Activated naive CD8-positive, alpha-beta T cell treated with anti-CD3 and anti-CD28 coated beads, Interleukin-2, amount 50 U/mL, for 24 hours (primary cell): ENCODE measurements at regions not wholly inside any gene's neighbourhood (a gene's known extent, or its start where the extent isn't known, plus 50 kb on each side); places are given as distances from the start of the nearest gene placed in this dataset.
"Not testable (repeated sequence)": the region's sequence is repeated elsewhere in the genome, so short reads cannot be mapped to it uniquely, and the experiment has no call there.

Experiments
- ATAC-seq: fragments of 150-1000 bp; cut with Tn5 transposase; one replicate; pipeline ENCODE4 v1.10.0; 2021
- DNase-seq: peaks from one replicate; pipeline ENCODE4 v3.0.0; 2021
- H3K27ac Mint-ChIP-seq: one replicate; pipeline ENCODE4 v1.8.0; 2021; ENCODE audit warnings: mild to moderate bottlenecking, mixed read lengths
- H3K27me3 Mint-ChIP-seq: one replicate; pipeline ENCODE4 v1.8.0; 2021; ENCODE audit warnings: mixed read lengths
- H3K36me3 Mint-ChIP-seq: one replicate; pipeline ENCODE4 v1.8.0; 2021; ENCODE audit warnings: low read depth, mixed read lengths
- H3K4me1 Mint-ChIP-seq: one replicate; pipeline ENCODE4 v1.8.0; 2021; ENCODE audit warnings: mixed read lengths
- H3K4me3 Mint-ChIP-seq: one replicate; pipeline ENCODE4 v1.8.0; 2021; ENCODE audit warnings: mild to moderate bottlenecking, moderate library complexity, mixed read lengths
- H3K9me3 Mint-ChIP-seq: one replicate; pipeline ENCODE4 v1.8.0; 2021; ENCODE audit warnings: mixed read lengths

GRCh38 chr6:144510859-144511258, 225.7 kb downstream of the UTRN start:
- no peak for DNase-seq
- H3K9me3 Mint-ChIP-seq: peaks cover 5% of the 10 kb centered on the region
- H3K36me3 Mint-ChIP-seq: peaks cover 30% of the 10 kb centered on the region
- H3K4me3 Mint-ChIP-seq: no peak overlapping the region
- H3K27ac Mint-ChIP-seq: no peak overlapping the region
- H3K27me3 Mint-ChIP-seq: no peaks in the 10 kb centered on the region
- peaks cover 2% of the 10 kb centered on the region for H3K4me1 Mint-ChIP-seq
- ATAC-seq: no peak

GRCh38 chr6:144515761-144516160, 230.6 kb downstream of the UTRN start:
- Mint-ChIP-seq H3K4me1 (no peaks in the 10 kb centered on the region), H3K4me3 (no peak overlapping the region), H3K36me3 (peaks cover 17% of the 10 kb centered on the region), H3K9me3 (no peaks in the 10 kb centered on the region), H3K27ac (no peak overlapping the region), H3K27me3 (no peaks in the 10 kb centered on the region)
- no peak for DNase-seq
- no peak for ATAC-seq

GRCh38 chr6:144519426-144519825, 234.3 kb downstream of the UTRN start:
- no peaks in the 10 kb centered on the region for H3K4me1 Mint-ChIP-seq
- H3K36me3 Mint-ChIP-seq: peaks cover 15% of the 10 kb centered on the region
- H3K27me3 Mint-ChIP-seq: no peaks in the 10 kb centered on the region
- DNase-seq: no peak
- no peaks in the 10 kb centered on the region for H3K9me3 Mint-ChIP-seq
- no peak overlapping the region for H3K27ac Mint-ChIP-seq
- no peak overlapping the region for H3K4me3 Mint-ChIP-seq
- ATAC-seq: no peak

- Mint-ChIP-seq H3K4me3 (no peak overlapping the region), H3K27ac (no peak overlapping the region), H3K36me3 (peaks cover 44% of the 10 kb centered on the region), H3K9me3 (no peaks in the 10 kb centered on the region), H3K4me1 (no peaks in the 10 kb centered on the region), H3K27me3 (no peaks in the 10 kb centered on the region)
- no peak for ATAC-seq
- no peak for DNase-seq
These were observed 243.7 kb downstream of the UTRN start for GRCh38 chr6:144528743-144529425.

- Mint-ChIP-seq H3K27me3 (no peaks in the 10 kb centered on the region), H3K27ac (no peak overlapping the region), H3K4me3 (no peak overlapping the region), H3K4me1 (no peaks in the 10 kb centered on the region), H3K9me3 (no peaks in the 10 kb centered on the region), H3K36me3 (peaks cover 44% of the 10 kb centered on the region)
- DNase-seq (no peak), ATAC-seq (no peak)
These were observed 245.0 kb downstream of the UTRN start for GRCh38 chr6:144530118-144530517.

- H3K36me3 Mint-ChIP-seq: peaks cover 34% of the 10 kb centered on the region
- not testable (repeated sequence) for H3K4me3 Mint-ChIP-seq, ATAC-seq, H3K27ac Mint-ChIP-seq, DNase-seq, H3K9me3 Mint-ChIP-seq, H3K27me3 Mint-ChIP-seq, H3K4me1 Mint-ChIP-seq
These were observed 247.1 kb downstream of the UTRN start for GRCh38 chr6:144532238-144532637.

- H3K4me3 Mint-ChIP-seq: no peak overlapping the region
- DNase-seq: no peak
- no peaks in the 10 kb centered on the region for H3K27me3 Mint-ChIP-seq
- no peaks in the 10 kb centered on the region for H3K4me1 Mint-ChIP-seq
- H3K27ac Mint-ChIP-seq: no peak overlapping the region
- peak; percentile 36 for ATAC-seq
- peaks cover 31% of the 10 kb centered on the region for H3K36me3 Mint-ChIP-seq
- H3K9me3 Mint-ChIP-seq: no peaks in the 10 kb centered on the region
These were observed 249.0 kb downstream of the UTRN start for GRCh38 chr6:144534180-144534579.

- Mint-ChIP-seq H3K9me3 (no peaks in the 10 kb centered on the region), H3K4me1 (no peaks in the 10 kb centered on the region), H3K27ac (no peak overlapping the region), H3K36me3 (peaks cover 34% of the 10 kb centered on the region), H3K27me3 (no peaks in the 10 kb centered on the region), H3K4me3 (no peak overlapping the region)
- no peak for DNase-seq
- no peak for ATAC-seq
These were observed 250.5 kb downstream of the UTRN start for GRCh38 chr6:144535630-144536029.

- no peaks in the 10 kb centered on the region for H3K4me1 Mint-ChIP-seq
- H3K27ac Mint-ChIP-seq: no peak overlapping the region
- H3K36me3 Mint-ChIP-seq: peaks cover 31% of the 10 kb centered on the region
- DNase-seq: no peak
- no peak overlapping the region for H3K4me3 Mint-ChIP-seq
- ATAC-seq: no peak
- H3K9me3 Mint-ChIP-seq: no peaks in the 10 kb centered on the region
- H3K27me3 Mint-ChIP-seq: no peaks in the 10 kb centered on the region
These were observed 250.9 kb downstream of the UTRN start for GRCh38 chr6:144536079-144536478.

- Mint-ChIP-seq H3K27me3 (no peaks in the 10 kb centered on the region), H3K4me1 (peaks cover 11% of the 10 kb centered on the region), H3K4me3 (no peak overlapping the region), H3K9me3 (no peaks in the 10 kb centered on the region), H3K36me3 (peaks cover 32% of the 10 kb centered on the region), H3K27ac (no peak overlapping the region)
- ATAC-seq (no peak), DNase-seq (no peak)
These were observed 258.1 kb downstream of the UTRN start for GRCh38 chr6:144543006-144543871.

GRCh38 chr6:144544266-144544830, 259.2 kb downstream of the UTRN start:
- ATAC-seq: peak; percentile 77
- peaks cover 32% of the 10 kb centered on the region for H3K36me3 Mint-ChIP-seq
- peaks cover 11% of the 10 kb centered on the region for H3K4me1 Mint-ChIP-seq
- no peak for DNase-seq
- no peak overlapping the region for H3K4me3 Mint-ChIP-seq
- no peaks in the 10 kb centered on the region for H3K9me3 Mint-ChIP-seq
- H3K27ac Mint-ChIP-seq: peak overlapping the region; percentile 1
- H3K27me3 Mint-ChIP-seq: no peaks in the 10 kb centered on the region

- DNase-seq: no peak
- Mint-ChIP-seq H3K9me3 (no peaks in the 10 kb centered on the region), H3K27ac (no peak overlapping the region), H3K4me1 (peaks cover 11% of the 10 kb centered on the region), H3K27me3 (no peaks in the 10 kb centered on the region), H3K36me3 (peaks cover 41% of the 10 kb centered on the region), H3K4me3 (no peak overlapping the region)
- ATAC-seq: no peak
These were observed 261.7 kb downstream of the UTRN start for GRCh38 chr6:144546807-144547206.

- DNase-seq (no peak), ATAC-seq (no peak)
- Mint-ChIP-seq H3K9me3 (no peaks in the 10 kb centered on the region), H3K36me3 (peaks cover 38% of the 10 kb centered on the region), H3K4me3 (no peak overlapping the region), H3K27ac (no peak overlapping the region), H3K27me3 (no peaks in the 10 kb centered on the region), H3K4me1 (peaks cover 11% of the 10 kb centered on the region)
These were observed 262.3 kb downstream of the UTRN start for GRCh38 chr6:144547409-144547808.

GRCh38 chr6:144548536-144548935, 263.4 kb downstream of the UTRN start:
- Mint-ChIP-seq H3K4me1 (peaks cover 9% of the 10 kb centered on the region), H3K4me3 (no peak overlapping the region), H3K27me3 (no peaks in the 10 kb centered on the region), H3K9me3 (no peaks in the 10 kb centered on the region), H3K36me3 (peaks cover 35% of the 10 kb centered on the region), H3K27ac (no peak overlapping the region)
- DNase-seq (no peak), ATAC-seq (no peak)
